ENCODE measurements at regions not wholly inside any gene's neighbourhood (a gene's known extent, or its start where the extent isn't known, plus 50 kb on each side); places are given as distances from the start of the nearest gene placed in this dataset.
"Not testable (repeated sequence)": the region's sequence is repeated elsewhere in the genome, so short reads cannot be mapped to it uniquely, and the experiment has no call there.

- Histone ChIP-seq H3K4ac (ENCODE audit: low read depth, low read length) (no peak overlapping the region), H4K8ac (replicated peaks; ENCODE audit: insufficient read length, low read depth, low read length) (no peak overlapping the region), H3K23me2 (ENCODE audit: insufficient read length, low read depth, low read length, poor library complexity, severe bottlenecking) (no peaks in the 10 kb centered on the region), H2BK120ac (ENCODE audit: low read depth, low read length, poor library complexity, severe bottlenecking) (no peak overlapping the region), H4K20me1 (ENCODE audit: control insufficient read depth, insufficient read depth, insufficient read length) (no peaks in the 10 kb centered on the region), H3K79me2 (ENCODE audit: insufficient read depth, low read length) (no peaks in the 10 kb centered on the region), H4K91ac (ENCODE audit: insufficient read length, low read depth, low read length) (no peak overlapping the region), H4K5ac (ENCODE audit: insufficient read length, low read depth, low read length) (no peak overlapping the region), H2BK20ac (ENCODE audit: low read depth, low read length, poor library complexity, severe bottlenecking) (no peak overlapping the region), H3K27ac (ENCODE audit: insufficient read length, low read depth, low read length) (no peak overlapping the region), H3K23ac (ENCODE audit: insufficient read length, low read depth, low read length) (no peak overlapping the region), H3K18ac (ENCODE audit: insufficient read length, low read depth, low read length) (no peak overlapping the region), H3K56ac (ENCODE audit: insufficient read length, low read depth, low read length) (no peak overlapping the region), H3K4me1 (ENCODE audit: insufficient read depth, low read length) (no peaks in the 10 kb centered on the region), H3K14ac (ENCODE audit: insufficient read depth, low read length) (no peak overlapping the region), H3K27me3 (ENCODE audit: insufficient read depth, low read length) (no peaks in the 10 kb centered on the region), H2BK12ac (ENCODE audit: insufficient read length, low read depth, low read length) (no peak overlapping the region), H2AK5ac (ENCODE audit: insufficient read length, low read length) (no peak overlapping the region), H3K9ac (ENCODE audit: extremely low read depth, insufficient read length, low read length) (no peak overlapping the region), H3K79me1 (ENCODE audit: insufficient read depth, low read depth, low read length, poor library complexity, severe bottlenecking) (no peaks in the 10 kb centered on the region), H2BK15ac (ENCODE audit: low read depth, low read length) (no peak overlapping the region), H3K9me3 (ENCODE audit: control insufficient read depth, low read depth, low read length) (no peaks in the 10 kb centered on the region), H3K4me2 (ENCODE audit: insufficient read depth, insufficient read length, low read length) (no peak overlapping the region), H2BK5ac (ENCODE audit: insufficient read length, low read length) (no peak overlapping the region), H2AFZ (ENCODE audit: low read length) (no peak overlapping the region), H3T11ph (ENCODE audit: low read length) (no peak overlapping the region)
- TF ChIP-seq CTCF (conservative IDR thresholded peaks at IDR 0.05) = no peak
- no peak for DNase-seq
- Mint-ChIP-seq H3K4me1 (no peaks in the 10 kb centered on the region), H3K9me3 (peaks cover 4 to 6% of the 10 kb centered on the region in 2 experiments; a peak in 4 of 5 replicates), H3K27me3 (ENCODE audit: low read depth) (no peaks in the 10 kb centered on the region), H3K4me3 (no peak overlapping the region), H3K36me3 (ENCODE audit: insufficient read depth in 1 of 3, low read depth in 3 of 3) (peaks cover 0 to 10% (median 5%) of the 10 kb centered on the region in 3 experiments; a peak in 2 of 7 replicates), H3K27ac (no peak overlapping the region; a peak in 1 of 7 replicates)
- WGBS (ENCODE audit: extremely low coverage, insufficient read length, low lambda C conversion rate) = no CpG with 5 or more reads among the region's 1 CpG
These were observed 250.4 kb upstream of the CDH12 start for GRCh38 chr5:23103566-23103965.

- H3T11ph ChIP-seq (ENCODE audit: low read length); H4K91ac ChIP-seq (ENCODE audit: insufficient read length, low read depth, low read length); H2AK5ac ChIP-seq (ENCODE audit: insufficient read length, low read length); H3K9ac ChIP-seq (ENCODE audit: extremely low read depth, insufficient read length, low read length); H3K27ac ChIP-seq (ENCODE audit: insufficient read length, low read depth, low read length); H2BK120ac ChIP-seq (ENCODE audit: low read depth, low read length, poor library complexity, severe bottlenecking); H3K79me2 ChIP-seq (ENCODE audit: insufficient read depth, low read length); H3K9me3 ChIP-seq (ENCODE audit: control insufficient read depth, low read depth, low read length); H3K4ac ChIP-seq (ENCODE audit: low read depth, low read length); H3K27ac Mint-ChIP-seq; H3K4me3 Mint-ChIP-seq; H3K4me1 ChIP-seq (ENCODE audit: insufficient read depth, low read length); H2BK15ac ChIP-seq (ENCODE audit: low read depth, low read length); H2AFZ ChIP-seq (ENCODE audit: low read length); H2BK12ac ChIP-seq (ENCODE audit: insufficient read length, low read depth, low read length); H3K79me1 ChIP-seq (ENCODE audit: insufficient read depth, low read depth, low read length, poor library complexity, severe bottlenecking); H3K4me2 ChIP-seq (ENCODE audit: insufficient read depth, insufficient read length, low read length); H3K4me1 Mint-ChIP-seq; H3K18ac ChIP-seq (ENCODE audit: insufficient read length, low read depth, low read length); H3K23me2 ChIP-seq (ENCODE audit: insufficient read length, low read depth, low read length, poor library complexity, severe bottlenecking); H3K56ac ChIP-seq (ENCODE audit: insufficient read length, low read depth, low read length); H3K23ac ChIP-seq (ENCODE audit: insufficient read length, low read depth, low read length); H4K20me1 ChIP-seq (ENCODE audit: control insufficient read depth, insufficient read depth, insufficient read length); H3K9me3 Mint-ChIP-seq; DNase-seq; H3K27me3 ChIP-seq (ENCODE audit: insufficient read depth, low read length); H4K8ac ChIP-seq (replicated peaks; ENCODE audit: insufficient read length, low read depth, low read length); H3K36me3 Mint-ChIP-seq (ENCODE audit: insufficient read depth in 1 of 3, low read depth in 3 of 3); H3K27me3 Mint-ChIP-seq (ENCODE audit: low read depth); H2BK5ac ChIP-seq (ENCODE audit: insufficient read length, low read length); H2BK20ac ChIP-seq (ENCODE audit: low read depth, low read length, poor library complexity, severe bottlenecking); H3K14ac ChIP-seq (ENCODE audit: insufficient read depth, low read length); H4K5ac ChIP-seq (ENCODE audit: insufficient read length, low read depth, low read length): not testable (repeated sequence)
- WGBS (ENCODE audit: extremely low coverage, insufficient read length, low lambda C conversion rate) = no CpG with 5 or more reads among the region's 7 CpGs
These were observed 242.3 kb upstream of the CDH12 start for GRCh38 chr5:23095418-23095817.

Data from H9 (cell line).